Transverse colon (tissue), 4 donors: ENCODE measurements at regions not wholly inside any gene's neighbourhood (a gene's known extent, or its start where the extent isn't known, plus 50 kb on each side); places are given as distances from the start of the nearest gene placed in this dataset.

Experiments
- DNase-seq: peaks from one replicate; pipeline ENCODE4 v3.0.0-alpha.2; 2019
- H3K27ac ChIP-seq, 4 donors: fragments of 200-600 bp; sonication (generic); 2 replicates each; pipeline ENCODE4 v1.5.1; 2016 to 2018; ENCODE audit warnings: inconsistent platforms in 4 of 4
- H3K27me3 ChIP-seq: fragments of 200-600 bp; sonication (generic); 2 replicates; pipeline ENCODE4 v1.5.1; 2017; ENCODE audit warnings: inconsistent platforms
- H3K36me3 ChIP-seq, 4 donors: fragments of 200-600 bp; sonication (generic); 2 replicates each; pipeline ENCODE4 v1.5.1; 2017 to 2019; ENCODE audit warnings: inconsistent platforms in 4 of 4
- H3K4me1 ChIP-seq, 4 donors: fragments of 200-600 bp; sonication (generic); 2 replicates each; pipeline ENCODE4 v1.5.1; 2017 to 2020; ENCODE audit warnings: inconsistent platforms in 4 of 4
- H3K4me3 ChIP-seq, 4 donors: fragments of 200-600 bp; sonication (generic); 1 replicate in 1 of 4; 2 replicates in 3 of 4; pipeline versions ENCODE4 v1.5.1 to v1.6.1; 2017 to 2019; ENCODE audit warnings: inconsistent platforms in 4 of 4
- H3K9me3 ChIP-seq, 2 donors: fragments of 200-600 bp; sonication (generic); 2 replicates each; pipeline ENCODE4 v1.5.1; 2017 to 2019; ENCODE audit warnings: inconsistent platforms in 2 of 2
- CTCF ChIP-seq, 5 experiments: fragments of 200-600 bp in 3 of 5; fragments of 450-650 bp in 2 of 5; sonication (generic) in 3 of 5; IDR thresholded peaks; 1 replicate in 2 of 5; 2 replicates in 3 of 5; pipeline ENCODE4 v1.5.1; 2016 to 2017; ENCODE audit warnings: antibody characterized with exemption in 5 of 5, inconsistent platforms in 3 of 5, mild to moderate bottlenecking in 2 of 5, moderate library complexity in 1 of 5
- EP300 ChIP-seq: sonication (generic); formaldehyde crosslinking; IDR thresholded peaks from one replicate; pipeline ENCODE4 v1.6.1; 2017; ENCODE audit warnings: antibody characterized with exemption, low read depth
- POLR2A ChIP-seq: fragments of 450-650 bp; IDR thresholded peaks from one replicate; pipeline ENCODE4 v1.6.1; 2016; ENCODE audit warnings: antibody characterized with exemption, mild to moderate bottlenecking, moderate library complexity
- POLR2AphosphoS5 ChIP-seq, 3 donors: sonication (generic); formaldehyde crosslinking; IDR thresholded peaks; one replicate each; pipeline ENCODE4 v1.6.1; 2016; ENCODE audit warnings: antibody characterized with exemption in 3 of 3
- WGBS, 2 donors: methylation state at CpG; one replicate each; pipeline ENCODE4 v1.1.5; 2018; ENCODE audit warnings: low coverage in 1 of 2; 5-methylcytosine and 5-hydroxymethylcytosine counted together
- in situ Hi-C, 4 donors: fragments of 200-750 bp; cut with MboI; loops; one replicate each; pipeline versions ENCODE4 v1.15.0 to v1.15.1; 2017; ENCODE audit warnings: low sequenced_read_pairs in 3 of 4, low pct_ligation_motif_present in 1 of 4, low pct_unique_long_range_greater_than_20kb in 1 of 4
- intact Hi-C: fragments of 100-400 bp; cut with DNase I; formaldehyde crosslinking; loops from one replicate; pipeline ENCODE4 v1.15.1; 2023; ENCODE audit warnings: low total_unique reads

- H3K27me3 ChIP-seq = no peaks in the 10 kb centered on the region
- H3K36me3 ChIP-seq = no peaks in the 10 kb centered on the region
- H3K9me3 ChIP-seq = no peaks in the 10 kb centered on the region
- in situ Hi-C loops (no loop called here), intact Hi-C loops (no loop called here)
- no peak overlapping the region for H3K4me3 ChIP-seq
- TF ChIP-seq CTCF (IDR thresholded peaks at IDR 0.05) (no peak), EP300 (no peak), POLR2A (no peak), POLR2AphosphoS5 (IDR thresholded peaks at IDR 0.05) (no peak)
- DNase-seq = no peak
- no peak overlapping the region for H3K27ac ChIP-seq
- H3K4me1 ChIP-seq = no peaks in the 10 kb centered on the region
- WGBS, 2 donors = 34 to 43% methylated on average over 2 of the region's 2 CpGs
Measured at GRCh38 chr3:104298662-104299061, 1068.0 kb upstream of the ALCAM start.

GRCh38 chr3:104316118-104316517 is 1050.6 kb upstream of the ALCAM start:
- 22 to 63% methylated on average over 1 of the region's 1 CpG for WGBS, 2 donors
- H3K27ac ChIP-seq = no peak overlapping the region
- intact Hi-C loops = no loop called here
- in situ Hi-C loops = no loop called here
- TF ChIP-seq POLR2AphosphoS5 (IDR thresholded peaks at IDR 0.05) = no peak
- TF ChIP-seq EP300 = no peak
- TF ChIP-seq CTCF (IDR thresholded peaks at IDR 0.05) = no peak
- TF ChIP-seq POLR2A = no peak
- no peaks in the 10 kb centered on the region for H3K4me1 ChIP-seq
- DNase-seq = no peak
- H3K4me3 ChIP-seq = no peak overlapping the region
- no peaks in the 10 kb centered on the region for H3K9me3 ChIP-seq
- no peaks in the 10 kb centered on the region for H3K27me3 ChIP-seq
- H3K36me3 ChIP-seq = no peaks in the 10 kb centered on the region

GRCh38 chr3:104323226-104323625 is 1043.5 kb upstream of the ALCAM start:
- no peaks in the 10 kb centered on the region for H3K4me1 ChIP-seq
- intact Hi-C loops (no loop called here), in situ Hi-C loops (no loop called here)
- DNase-seq = no peak
- H3K9me3 ChIP-seq = no peaks in the 10 kb centered on the region
- no peaks in the 10 kb centered on the region for H3K36me3 ChIP-seq
- TF ChIP-seq POLR2A = no peak
- TF ChIP-seq POLR2AphosphoS5 (IDR thresholded peaks at IDR 0.05) = no peak
- TF ChIP-seq EP300 = no peak
- no peak for TF ChIP-seq CTCF (IDR thresholded peaks at IDR 0.05)
- no peaks in the 10 kb centered on the region for H3K27me3 ChIP-seq
- no peak overlapping the region for H3K4me3 ChIP-seq
- WGBS, 2 donors = 65% methylated on average over 2 of the region's 2 CpGs; no CpG with 5 or more reads in 1 of the 2 donors
- H3K27ac ChIP-seq = no peak overlapping the region

- in situ Hi-C loops = no loop called here
- Histone ChIP-seq H3K27me3 (no peaks in the 10 kb centered on the region), H3K27ac (no peak overlapping the region), H3K36me3 (no peaks in the 10 kb centered on the region), H3K9me3 (no peaks in the 10 kb centered on the region), H3K4me3 (no peak overlapping the region), H3K4me1 (no peaks in the 10 kb centered on the region)
- TF ChIP-seq CTCF (IDR thresholded peaks at IDR 0.05) (no peak), POLR2AphosphoS5 (IDR thresholded peaks at IDR 0.05) (no peak), EP300 (no peak), POLR2A (no peak)
- no peak for DNase-seq
- WGBS, 2 donors = 14 to 42% methylated on average over 1 of the region's 1 CpG
- intact Hi-C loops = no loop called here
Measured at GRCh38 chr3:104347291-104347690, 1019.4 kb upstream of the ALCAM start.
